ENCODE measurements at regions not wholly inside any gene's neighbourhood (a gene's known extent, or its start where the extent isn't known, plus 50 kb on each side); places are given as distances from the start of the nearest gene placed in this dataset.
A peak's percentile ranks its signal among the peaks of the same experiment; 100 is the strongest.

DNA sequence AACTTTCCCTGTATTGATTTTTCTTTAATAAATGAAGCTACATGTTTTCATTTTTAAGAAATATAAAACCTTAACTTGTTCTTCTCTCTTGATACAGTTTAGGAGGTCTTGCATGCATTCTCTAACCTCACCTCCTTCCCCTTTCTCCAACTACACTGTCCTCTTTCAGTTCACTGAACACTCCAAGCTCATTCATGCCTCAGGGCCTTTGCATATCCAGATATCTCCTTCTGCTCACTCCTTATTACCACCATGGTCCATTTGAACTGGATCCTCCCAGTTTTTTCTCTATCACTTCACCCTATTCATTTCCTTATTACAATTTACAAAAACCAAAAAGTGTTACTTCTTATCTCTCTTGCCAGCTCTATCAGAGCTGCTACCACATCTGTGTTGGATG lies 242.9 kb upstream of the PLEKHG7 start:
- no peak for DNase-seq

DNA sequence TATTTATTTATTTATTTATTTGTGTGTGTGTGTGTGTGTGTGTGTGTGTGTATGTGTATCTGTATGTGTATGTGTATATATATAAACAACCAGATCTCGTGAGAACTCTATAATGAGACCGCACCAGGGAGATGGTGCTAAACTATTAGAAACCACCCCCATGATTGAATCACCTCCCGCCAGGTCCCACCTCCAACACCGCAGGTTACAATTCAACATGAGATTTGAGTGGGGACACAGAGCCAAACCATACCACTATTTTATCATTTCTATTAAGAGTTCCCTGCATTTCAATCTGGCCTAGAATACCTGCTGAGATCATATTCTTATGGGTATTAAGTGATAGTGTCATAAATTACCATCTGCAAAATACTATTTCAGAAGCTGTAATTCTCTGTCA lies 243.8 kb upstream of the PLEKHG7 start:
- no peak for DNase-seq

DNA sequence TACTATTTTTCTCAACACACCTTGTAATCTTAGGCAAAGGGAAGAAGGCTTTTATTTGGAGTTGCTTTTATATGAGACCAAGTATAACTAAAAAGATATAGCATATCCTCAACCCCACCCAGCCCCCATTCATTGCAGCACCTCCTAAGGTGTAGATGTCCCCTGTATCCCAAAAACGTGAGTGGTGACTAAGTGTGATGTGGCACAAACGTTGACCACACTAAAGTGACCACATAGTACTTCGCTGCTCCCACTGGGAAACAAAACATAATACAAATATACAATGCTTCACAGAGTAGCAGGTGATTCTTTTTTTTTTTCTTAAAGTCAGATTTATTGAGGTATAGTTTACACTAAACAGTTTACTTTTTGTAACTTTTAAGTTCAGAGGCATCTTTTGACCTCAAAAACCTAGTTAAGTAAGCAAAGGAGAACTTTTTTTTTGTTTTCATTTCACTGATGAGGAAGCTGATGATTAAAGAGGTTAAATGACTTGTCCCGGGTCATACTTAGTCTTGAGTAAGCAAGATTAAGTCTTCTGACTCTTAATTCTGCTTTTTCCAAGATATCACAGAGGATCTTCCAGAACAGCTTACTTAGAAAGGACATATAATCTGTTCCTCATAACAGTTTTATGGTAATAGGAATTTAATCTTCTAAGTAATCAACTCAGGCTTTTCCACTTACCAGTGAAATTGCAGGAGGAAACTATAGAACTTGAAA lies 245.2 kb upstream of the PLEKHG7 start:
- no peak for DNase-seq

DNA sequence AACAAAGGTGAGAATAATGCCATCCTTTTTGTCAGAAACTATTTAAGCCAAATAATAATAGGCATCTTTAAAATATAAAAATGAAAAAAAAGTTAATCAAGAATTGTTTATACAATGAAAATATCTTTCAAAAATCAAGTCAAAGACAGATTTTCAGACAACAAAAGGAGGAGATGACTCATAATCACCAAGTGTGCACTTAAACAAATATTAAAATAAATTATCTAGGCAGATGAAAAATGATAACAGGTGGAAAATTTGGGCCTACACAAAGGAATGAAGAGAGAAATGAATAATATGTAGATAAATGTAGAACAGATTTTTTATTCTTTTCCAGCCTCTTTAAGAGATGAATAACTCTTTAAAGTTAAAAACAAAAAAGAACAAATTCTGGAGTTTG lies 250.0 kb upstream of the PLEKHG7 start:
- no peak for DNase-seq

DNA sequence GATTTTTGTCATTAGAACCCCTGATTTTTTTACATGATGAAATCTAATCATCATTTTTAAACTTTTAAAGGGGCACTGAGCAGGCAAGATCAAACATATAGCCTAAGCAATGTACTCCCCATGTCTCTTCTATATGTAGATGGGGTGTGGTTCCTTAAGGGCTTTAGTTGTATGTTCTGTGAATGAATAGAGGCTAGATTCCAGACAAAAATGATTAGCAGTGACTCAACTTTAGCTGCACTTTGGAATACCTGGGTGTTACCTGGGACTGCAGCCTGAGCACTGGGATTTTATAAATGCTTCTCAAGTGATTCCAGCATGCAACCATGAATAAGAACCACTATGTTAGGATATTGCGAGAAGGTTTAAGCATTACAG lies 256.7 kb upstream of the PLEKHG7 start:
- no peak for DNase-seq

DNA sequence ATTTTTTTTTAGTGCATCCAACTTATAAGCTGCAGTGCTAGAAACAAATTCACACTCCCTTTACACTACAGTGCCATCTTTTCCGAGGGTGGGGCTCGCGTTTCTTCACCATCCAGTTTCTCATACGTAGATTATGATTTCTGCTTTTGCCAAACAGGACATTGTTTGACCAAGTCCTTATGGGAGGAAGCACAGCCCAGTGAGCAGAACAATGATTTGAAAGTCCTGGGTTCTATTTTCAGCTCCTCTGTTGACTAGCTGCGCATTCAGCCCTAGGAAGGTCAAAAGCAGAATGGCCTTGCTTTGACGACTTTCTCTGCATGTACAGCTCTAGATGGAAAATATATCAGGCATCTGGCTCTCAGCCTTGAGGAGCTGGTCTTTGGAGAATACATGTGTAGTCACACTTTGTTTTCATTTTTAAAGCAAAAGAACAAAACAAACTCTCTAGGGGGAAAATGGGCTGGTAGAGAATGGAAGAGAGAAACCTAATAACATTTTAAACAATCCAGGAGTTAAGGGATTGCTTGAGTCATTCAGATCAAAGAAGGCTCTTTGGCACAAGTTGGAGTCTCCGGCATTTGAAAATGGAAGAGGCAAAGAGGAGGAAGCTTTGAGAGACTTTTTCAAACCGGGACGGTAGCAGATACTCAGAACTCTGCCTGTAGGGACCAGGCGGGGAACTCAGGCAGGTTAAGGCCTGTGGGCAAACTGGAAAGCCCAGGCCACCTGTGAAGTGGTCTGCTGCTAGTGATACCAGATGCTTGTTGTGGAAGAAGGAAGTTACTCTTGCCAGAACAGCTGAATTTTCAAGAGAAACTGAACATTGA lies 257.3 kb upstream of the PLEKHG7 start:
- DNase-seq, result no peak

DNA sequence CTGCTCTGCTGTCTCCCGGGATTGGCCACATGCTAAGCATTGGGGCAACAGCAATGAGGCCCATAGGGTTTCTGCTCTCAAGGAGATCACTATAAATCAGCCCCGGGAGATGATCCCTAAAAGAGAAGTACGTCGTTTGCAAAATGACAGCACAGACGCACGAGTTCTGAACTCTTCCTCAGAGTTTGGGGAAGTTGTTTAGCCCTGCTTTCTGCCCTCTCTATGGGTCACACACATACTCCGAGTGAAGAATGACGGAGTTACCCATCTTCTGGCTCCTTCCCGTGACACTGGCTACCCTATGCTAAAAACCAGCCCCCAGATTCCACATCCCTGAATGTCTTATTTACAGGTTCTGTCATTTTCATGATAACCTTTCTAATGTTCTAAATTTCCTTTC lies 258.0 kb upstream of the PLEKHG7 start:
- DNase-seq, result no peak

DNA sequence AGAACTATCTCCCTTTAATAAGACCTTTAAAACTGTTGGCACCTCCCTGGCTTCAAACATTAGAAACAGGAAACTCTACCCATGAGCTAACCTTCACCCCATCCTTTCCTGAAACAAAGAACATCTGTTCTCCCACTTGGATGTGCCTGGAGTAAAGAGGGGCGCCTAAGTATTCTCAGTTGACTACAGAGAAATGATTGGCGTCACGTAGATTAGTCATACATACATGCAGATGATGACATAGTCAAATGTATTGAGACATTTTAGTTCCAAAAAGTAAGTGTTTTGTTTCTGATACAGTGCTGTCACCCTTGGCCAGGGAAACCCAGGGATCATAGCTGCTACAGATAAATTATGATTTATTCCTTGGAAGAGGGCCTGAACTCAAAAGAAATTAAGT lies 260.0 kb upstream of the PLEKHG7 start:
- peak; percentile 4 for DNase-seq

DNA sequence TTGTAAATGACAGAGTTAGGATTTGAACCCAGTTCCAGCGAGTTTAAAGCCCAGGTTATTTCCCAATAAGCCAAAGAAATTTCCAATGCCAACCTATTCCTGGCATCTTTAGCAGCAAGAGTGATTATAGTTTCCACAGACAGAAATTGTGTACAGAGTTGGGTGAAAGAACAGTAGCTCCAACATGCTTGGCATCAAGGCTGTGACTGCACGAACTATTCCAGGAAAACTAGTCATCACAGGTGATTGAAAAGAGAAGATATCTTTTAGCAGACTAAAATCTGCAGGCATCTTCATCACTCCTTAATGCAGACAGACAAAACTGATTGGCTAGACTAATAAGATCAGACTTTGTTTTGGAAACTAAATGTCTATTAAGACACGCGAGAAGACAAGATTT lies 262.7 kb upstream of the PLEKHG7 start:
- DNase-seq, result no peak

DNA sequence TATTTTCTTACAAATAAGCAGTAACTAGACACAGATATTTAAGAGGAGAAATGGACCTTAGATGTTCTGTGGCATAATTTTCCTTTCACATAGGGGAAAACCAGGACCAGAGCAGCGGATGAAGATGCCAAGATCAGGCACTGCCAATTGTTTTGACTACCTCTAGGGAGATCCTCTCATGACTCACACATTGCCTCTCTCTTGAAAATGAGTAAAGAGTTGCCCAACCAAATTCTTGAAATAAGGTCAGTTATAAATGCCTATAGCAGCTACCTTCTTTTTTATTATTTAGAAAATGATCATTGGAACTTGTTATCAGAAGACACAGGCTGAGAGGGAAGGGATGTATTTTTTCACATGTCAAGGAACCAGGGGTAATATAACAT lies 263.4 kb upstream of the PLEKHG7 start:
- peak; percentile 47 for DNase-seq

DNA sequence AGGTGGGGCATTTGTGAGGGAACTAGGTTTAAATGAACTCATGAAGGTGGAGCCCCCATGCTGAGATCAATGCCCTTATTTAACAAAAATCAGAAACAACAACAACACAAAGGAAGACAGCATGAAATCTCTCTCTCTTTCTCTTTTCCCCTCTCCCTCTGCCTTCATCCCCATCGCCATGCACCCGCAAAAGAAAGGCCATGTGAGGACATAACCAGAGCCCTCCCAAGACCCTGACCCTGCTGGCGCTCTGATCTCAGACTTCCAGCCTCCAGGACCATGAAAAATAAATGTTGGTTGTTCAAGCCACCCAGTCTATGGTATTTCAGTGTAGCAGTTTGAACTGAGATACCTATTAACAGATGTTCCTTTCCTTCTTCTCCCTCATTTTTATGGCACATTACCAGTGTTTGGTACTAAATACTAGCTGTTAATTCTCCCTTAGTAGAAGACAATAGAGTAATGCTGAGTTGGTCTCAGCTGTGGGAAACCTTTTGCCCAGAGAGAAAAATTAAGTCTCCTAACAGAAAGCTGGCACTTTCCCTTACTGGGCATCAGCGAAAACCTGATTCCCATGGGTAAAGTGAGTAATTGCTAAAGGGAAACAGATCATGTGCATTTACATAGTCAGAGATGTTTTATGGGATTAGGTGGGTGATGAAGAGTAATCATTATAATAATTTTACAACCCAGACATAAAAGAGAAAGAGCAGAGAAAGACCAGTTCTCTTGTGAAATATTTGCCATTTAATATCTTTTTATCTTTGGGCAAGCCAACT lies 264.0 kb upstream of the PLEKHG7 start:
- DNase-seq, result peak; percentile 17

DNA sequence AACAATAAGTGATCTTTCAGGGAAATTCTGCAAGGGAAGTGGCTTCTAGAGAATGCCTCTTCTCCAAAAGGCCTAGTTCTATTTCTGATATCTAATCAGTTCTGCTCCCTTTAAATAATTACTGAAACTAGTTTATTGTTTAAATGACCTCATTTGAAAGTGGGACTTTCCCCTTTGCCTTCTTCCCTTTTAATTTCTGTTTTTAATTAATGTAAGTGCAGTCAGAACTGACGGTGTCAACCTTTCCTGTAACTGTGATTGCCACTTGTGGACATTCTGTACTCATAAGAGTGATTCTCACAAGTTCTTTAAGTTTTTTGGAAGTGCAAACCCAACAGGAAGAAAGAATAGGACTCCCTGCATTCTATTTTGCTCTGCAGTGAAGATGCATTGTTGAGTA lies 265.3 kb upstream of the PLEKHG7 start:
- no peak for DNase-seq

DNA sequence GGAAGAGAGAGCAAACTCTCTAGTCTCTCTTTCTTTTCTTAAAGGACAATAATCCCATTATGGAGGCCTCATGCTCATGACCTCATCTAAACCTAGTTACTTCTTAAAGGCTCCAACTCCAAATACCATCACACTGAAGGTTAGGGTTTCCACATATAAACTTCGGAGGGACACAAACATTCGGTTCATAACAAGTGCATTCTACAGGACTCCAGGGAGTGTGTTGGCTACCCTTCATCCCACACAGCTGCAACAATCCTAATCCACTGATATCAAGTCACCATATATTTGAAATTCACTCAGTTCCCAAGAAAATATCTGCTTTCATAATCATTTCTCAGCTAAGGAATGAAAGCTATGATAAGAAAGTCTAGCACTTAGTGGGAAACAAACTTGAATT lies 265.9 kb upstream of the PLEKHG7 start:
- DNase-seq, result no peak

DNA sequence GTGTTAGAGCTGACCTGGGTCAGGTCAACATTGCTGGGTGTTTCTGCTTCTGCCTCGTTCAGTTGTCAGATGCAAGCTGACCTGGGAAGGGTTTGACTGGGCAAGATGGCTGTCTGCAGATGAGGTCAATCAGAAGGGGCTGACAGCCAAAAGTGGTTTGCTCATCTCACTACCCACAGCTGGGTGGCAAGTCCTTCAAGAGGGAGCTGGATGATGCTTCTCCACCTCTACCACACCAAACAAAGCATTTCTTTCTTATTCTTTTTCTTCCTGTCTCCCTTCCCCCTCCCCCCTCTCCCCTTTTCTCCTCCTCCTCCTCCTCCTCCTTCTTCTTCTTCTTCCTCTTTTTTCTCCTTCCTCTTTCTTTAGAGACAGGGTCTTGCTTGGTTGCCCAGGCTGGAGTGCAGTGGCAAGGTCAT lies 268.2 kb upstream of the PLEKHG7 start:
- DNase-seq, result no peak

DNA sequence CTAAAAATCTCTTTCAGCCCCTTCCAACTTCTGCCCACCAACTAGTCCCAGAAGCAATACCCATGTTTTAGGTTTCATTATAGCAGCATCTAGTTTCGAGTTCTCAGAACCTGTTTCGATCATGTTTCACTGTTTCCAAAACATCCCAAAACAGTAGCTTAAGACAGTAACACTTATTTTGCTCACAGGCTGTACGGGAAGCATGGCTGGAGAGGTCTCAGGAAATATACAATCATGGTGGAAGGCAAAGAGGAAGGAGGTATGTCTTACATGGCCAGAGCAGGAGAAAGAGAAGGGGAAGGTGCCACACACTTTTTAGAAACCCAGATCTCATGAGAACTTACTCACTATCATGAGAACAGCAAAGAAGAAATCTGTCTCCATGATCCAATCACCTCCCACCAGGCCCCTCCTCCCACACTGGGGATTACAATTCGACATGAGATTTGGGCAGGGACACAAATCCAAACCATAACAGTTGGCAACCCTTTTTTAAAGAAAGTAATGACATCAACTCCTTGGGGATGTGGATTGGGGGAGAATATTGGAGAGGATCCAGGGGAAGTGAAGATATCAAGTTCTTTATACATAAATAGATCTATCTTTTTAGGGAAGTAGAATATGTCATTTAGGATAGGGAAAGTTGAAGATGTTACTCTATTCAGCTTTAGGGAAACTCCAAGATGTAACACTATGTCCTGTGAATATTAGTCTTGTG lies 269.9 kb upstream of the PLEKHG7 start:
- DNase-seq, result no peak

DNA sequence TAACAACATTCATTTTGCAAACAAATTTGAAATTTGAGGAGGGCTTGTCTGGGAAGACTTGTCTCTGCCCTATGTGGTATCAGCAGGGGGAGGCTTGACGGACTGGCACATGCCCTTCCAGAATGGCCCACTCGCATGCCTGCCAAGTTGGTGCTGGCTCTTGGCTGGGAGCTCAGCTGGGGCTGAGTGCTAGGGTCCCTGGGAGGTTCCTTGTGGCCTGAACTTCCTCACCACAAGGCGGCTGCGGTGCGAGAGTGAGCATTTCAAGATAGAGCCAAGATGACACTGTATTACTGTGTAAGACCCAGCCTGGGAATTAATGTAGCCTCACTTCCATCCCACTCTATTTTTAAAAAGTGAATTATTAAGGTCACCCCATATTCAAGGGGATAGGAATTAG lies 271.6 kb upstream of the PLEKHG7 start:
- no peak for DNase-seq

DNA sequence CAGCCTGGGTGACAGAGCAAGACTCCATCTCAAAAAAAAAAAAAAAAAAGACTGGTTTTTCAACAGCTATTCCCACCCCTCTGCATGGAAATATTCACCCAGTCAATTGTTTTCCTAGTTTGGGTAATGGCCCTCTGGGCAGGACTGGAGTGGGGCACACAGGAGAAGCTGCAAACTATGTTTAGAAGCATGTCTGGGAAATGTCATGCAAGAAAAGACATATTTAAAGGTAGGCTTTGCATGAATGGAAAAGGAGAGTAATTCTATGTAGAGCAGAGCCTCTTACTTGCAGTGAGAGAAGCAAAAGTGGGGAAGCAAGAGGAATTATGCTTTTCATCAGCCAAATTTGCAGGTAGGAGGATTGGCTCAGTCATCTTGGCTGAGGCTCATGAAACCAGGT lies 276.5 kb upstream of the PLEKHG7 start:
- no peak for DNase-seq

DNA sequence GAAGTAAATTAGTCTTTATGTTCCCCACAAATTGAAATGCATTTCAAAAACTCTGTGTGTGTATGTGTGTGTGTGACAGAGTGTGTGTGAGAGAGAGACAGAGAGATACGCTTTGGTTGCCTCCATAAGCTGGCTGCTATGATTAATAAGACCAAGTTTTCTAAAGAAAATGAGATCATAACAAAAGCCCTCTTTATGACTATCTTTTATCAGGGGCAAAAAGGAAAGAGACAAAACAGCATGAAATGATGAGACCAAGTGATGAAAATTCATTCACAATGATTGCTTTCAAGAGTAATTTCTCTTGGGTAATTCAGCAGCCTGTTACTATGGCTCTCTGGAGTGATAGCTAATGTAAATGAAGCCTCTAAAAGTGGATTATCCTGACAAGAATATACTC lies 277.6 kb upstream of the PLEKHG7 start:
- DNase-seq, result no peak

DNA sequence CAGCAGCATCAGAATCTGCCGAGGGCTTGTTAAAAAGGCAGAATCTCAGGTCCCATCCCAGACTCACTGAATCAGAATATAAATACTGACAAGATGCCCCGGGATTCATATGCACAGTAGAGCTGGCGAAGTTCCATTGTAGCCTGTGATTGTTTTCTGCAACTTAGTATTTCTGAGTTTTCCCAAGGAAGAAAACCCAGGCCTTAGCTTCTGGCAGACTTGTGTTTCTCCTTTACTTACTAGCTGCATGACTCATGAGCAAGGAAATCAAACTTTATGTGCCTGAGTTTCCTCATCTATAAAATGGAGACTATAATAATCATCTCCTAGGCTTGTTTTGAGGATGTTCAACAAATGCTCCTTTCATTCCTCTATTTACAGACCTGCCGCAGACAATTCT lies 278.5 kb upstream of the PLEKHG7 start:
- DNase-seq, result peak; percentile 46

DNA sequence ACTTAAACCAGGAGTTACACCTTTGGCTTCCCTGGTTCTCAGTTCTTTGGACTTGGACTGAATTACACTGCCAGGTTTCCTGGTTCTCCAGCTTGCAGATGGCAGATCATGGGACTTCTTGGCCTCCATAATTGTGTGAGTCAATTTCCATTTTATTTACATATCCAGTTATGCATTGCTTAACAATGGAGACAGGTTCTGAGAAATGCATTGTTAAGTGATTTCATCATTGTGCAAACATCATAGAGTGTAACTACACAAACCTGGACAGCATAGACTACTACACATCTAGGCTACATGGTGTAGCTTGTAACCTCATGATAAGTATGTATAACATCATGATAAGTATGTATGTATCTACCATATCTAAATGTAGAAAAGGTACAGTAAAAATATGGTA lies 276.1 kb upstream of the BTG1 start:
- peak; percentile 7 for DNase-seq

DNA sequence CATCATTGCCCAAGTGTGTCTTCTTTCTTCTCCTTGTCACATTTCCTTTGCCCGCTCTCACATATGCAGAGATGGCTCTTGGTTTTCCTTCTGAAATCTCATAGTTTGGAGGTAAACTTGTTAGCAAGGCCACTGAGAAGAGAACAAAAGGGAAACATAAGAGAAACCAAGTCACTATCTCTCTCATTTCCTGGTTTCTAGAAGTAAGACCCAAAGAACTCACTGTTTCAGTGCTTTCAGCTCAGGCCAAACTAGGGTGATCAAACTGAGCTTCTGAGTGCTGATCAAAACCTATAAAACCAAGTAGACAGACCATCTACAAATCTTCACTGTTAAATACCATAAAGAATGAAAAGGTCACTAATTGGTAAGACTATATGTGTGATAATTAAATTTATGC lies 275.4 kb upstream of the BTG1 start:
- DNase-seq, result no peak

DNA sequence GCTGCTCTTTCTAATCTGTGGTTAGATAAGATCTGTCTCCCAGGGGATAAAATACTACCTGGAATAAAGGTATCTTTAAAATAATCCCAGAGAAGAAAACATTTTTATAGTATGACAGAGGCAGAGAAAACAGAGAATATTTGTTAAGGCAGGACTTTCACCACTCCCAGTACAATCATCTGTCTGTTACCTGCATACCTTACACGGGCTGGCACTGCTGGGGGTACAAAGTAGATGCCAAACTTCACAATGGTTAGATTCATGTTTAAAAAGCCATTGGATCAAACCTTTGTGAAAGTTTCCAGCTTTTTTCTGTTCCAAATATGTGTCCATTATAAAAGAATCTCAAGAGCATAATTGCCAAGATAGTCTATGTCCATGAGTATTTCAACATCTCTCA lies 273.6 kb upstream of the BTG1 start:
- no peak for DNase-seq

DNA sequence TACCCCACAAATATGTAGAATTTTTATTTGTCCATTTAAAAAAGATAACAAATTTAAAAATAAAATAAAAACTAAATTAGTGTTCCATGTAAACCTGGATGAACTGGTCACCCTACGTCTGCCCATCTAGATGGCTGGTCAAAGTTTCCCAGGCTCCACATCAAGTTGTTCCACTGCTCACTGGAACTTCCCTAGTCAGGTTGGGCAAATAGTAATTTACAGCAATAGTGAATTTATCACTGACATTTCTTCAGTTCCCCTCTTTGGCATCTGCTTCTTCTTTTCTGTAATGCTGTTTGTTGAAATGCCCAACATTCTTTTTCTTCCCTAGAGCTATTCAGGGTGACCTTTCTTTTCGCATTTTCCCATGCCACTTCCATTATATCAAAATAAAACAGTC lies 272.7 kb upstream of the BTG1 start:
- no peak for DNase-seq

Measured in fibroblast of skin of right quadriceps (primary cell).